Inflammatory macrophage treated with lipopolysaccharide for 1 hour (primary cell): ENCODE measurements at regions not wholly inside any gene's neighbourhood (a gene's known extent, or its start where the extent isn't known, plus 50 kb on each side); places are given as distances from the start of the nearest gene placed in this dataset.
"Not testable (repeated sequence)": the region's sequence is repeated elsewhere in the genome, so short reads cannot be mapped to it uniquely, and the experiment has no call there.

Experiments
- DNase-seq, 2 donors: peaks; one replicate each; pipeline ENCODE4 v3.0.0-alpha.2; 2020 to 2022

- no peak for DNase-seq
These were observed 747.2 kb upstream of the PCDH20 start for GRCh38 chr13:62162860-62163259.

DNA sequence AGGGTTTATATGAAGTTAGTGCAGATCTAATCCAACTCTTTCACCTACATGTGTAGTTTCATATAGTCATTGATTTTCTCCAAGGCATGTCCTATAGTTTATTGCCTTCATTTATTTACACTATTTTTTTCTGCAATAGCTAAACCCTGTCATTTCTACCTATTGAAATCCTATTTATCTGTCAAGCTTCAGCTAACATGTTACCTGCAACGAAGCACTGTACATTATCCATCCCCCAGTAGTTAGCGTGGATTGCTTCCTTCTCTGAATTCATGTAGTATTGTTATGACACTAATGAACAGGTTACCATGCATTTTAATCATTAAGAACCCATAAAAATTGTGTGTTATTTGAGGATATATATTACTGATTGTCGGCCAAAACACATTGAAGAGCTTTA lies 742.9 kb upstream of the PCDH20 start:
- no peak for DNase-seq

- not testable (repeated sequence) for DNase-seq
These were observed 736.1 kb upstream of the PCDH20 start for GRCh38 chr13:62151724-62152123.

DNA sequence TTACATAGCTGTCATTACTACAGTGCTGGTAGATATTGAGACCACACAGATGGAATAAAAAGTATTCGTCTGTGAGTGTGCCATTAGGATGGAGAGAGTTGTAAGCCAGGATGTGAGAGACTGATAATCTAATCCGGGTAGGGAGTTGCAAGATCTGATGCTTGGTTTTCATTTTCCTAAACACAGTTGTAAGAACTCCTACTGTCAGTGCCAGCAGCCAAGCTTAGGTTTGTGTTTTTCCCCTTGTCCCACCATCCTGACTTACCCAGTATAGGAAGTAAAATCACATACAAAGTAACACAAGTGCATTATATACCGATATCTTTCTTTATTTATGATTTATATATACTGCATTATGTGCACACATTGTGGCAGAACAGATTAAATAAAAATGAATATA lies 726.4 kb upstream of the PCDH20 start:
- DNase-seq = no peak

- DNase-seq = no peak
These were observed 723.9 kb upstream of the PCDH20 start for GRCh38 chr13:62139597-62139996.

DNA sequence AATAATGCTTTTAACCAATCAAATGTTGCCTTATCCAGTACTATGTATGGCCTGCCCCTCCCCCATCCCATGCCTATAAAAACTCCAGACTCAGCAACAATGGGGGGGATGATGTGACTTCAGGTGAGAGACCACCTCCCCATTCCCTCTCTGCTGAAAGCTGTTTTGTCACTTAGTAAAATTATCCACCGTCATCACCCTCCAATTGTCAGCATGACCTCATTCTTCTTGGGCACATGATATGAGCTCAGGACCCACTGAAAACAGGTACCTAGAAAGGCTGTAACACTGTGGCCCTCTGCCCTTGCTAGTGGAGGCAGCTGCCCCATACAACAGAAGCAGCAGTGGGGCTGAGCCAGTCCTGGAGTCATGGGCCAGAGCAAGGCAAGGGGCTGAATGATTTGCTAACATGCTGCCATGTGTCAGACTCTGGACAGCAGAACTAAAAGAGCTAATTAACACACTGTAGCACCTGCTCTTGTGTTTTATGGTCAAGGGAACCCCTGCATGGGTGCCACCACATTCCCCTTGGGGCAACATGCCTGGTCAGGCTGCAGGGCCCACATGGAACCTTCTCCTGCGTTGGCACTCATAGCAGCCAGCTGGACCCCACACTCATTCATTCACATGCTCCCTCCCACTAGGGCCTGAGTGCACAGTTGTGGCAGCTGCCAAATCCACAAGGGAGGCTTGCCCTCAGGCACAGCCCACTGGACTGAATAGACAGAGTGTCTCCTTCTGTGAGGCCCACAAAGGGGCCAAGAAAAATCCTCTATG lies 722.2 kb upstream of the PCDH20 start:
- DNase-seq = no peak

DNA sequence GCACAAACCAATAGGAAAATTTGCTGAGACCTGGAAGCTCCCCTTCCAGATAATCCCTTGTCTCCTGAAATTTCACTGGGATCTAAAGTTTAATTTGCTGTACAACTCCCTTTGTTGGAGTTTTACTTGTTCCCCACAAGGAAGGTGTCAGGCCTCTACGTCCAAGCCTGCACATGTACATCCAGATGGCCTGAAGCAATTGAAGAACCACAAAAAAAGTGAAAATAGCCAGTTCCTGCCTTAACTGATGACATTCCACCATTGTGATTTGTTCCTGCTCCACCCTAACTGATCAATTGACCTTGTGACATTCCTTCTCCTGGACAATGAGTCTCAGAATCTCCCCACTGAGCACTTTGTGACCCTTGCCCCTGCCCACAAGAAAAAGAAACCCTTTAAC lies 716.0 kb upstream of the PCDH20 start:
- DNase-seq = no peak

GRCh38 chr13:62130062-62130970 lies 714.7 kb upstream of the PCDH20 start:
- DNase-seq = no peak

GRCh38 chr13:62129000-62129551 lies 713.4 kb upstream of the PCDH20 start:
- no peak for DNase-seq

- DNase-seq = no peak
These were observed 710.8 kb upstream of the PCDH20 start for GRCh38 chr13:62126400-62126799.

DNA sequence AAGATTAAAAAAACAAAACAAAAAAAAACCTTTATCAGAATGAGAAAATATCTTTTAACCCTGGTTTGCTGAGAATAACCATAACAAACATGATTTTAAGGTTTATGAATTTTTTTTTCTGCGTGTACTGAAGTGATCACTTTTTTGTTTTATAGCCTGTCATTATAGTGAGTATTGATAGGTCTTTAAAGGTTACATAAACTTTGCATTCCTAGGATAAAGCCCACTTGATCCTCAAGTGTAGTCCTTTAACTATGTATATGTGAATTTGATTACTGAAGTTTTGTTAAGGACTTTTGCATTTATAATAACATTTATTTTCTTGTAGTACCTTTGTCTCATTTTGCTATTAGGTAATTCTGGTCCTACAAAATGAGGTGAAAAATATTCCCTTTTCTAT lies 709.8 kb upstream of the PCDH20 start:
- DNase-seq = no peak

DNA sequence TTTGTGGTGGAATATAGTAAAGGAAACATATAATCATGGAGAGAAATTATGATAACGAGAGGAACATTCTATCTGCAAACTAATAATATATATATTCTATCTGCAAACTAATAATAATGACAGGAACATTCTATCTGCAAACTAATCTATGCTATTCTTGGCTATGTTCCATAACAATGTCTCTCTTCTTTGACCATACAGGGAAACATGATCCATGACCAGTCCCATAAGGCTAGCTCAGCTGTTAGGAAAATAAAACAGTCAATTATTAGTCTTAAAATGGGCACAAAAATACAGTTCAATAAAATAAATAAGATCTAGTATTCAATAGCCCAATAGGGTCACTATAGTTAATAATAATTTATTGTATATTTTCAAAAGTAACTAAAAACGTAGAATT lies 707.8 kb upstream of the PCDH20 start:
- DNase-seq = no peak

- no peak for DNase-seq
These were observed 706.8 kb upstream of the PCDH20 start for GRCh38 chr13:62122434-62122833.

DNA sequence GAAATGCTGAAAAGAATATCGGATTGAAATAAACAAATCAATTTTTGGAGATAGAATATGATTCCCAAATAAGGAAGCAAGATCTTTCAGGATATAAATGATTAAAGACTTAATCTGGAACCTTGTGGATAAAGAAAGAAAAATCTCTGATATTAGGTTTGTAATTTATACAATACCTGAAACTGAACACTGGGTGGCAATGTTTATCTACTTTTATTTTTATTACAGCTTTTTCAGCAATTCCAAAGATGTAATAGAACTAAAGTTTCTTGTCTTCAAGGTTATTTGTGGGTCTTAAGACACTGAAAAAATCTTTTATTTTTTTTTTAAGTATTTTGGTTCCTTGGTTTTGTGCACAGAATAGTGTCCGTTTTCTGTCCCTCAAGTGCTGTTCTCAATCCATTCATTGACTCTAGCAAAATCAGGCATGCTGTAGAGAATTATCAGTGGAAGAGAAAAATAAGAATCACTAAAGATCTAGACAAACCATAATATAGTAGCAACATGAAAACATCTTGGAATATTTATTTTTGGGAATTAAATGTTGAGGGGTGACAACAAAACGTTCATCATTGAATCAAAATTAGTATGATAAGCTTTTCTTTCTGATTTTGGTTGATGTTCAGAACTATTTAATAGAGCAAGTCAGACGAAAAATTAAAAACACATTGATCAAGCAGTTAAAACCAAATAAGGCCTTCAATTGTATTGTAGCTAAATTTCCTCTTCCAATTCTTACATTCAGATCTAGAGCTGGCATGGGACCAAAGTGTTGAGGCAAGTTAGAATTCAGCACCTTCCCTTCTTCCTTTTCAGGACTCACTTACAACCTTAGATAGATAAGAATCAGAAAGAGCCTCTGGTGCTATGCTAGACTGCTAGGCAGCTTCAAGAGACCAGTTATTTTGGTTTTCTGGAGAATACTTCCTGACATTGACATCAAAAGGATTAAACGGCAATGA lies 704.4 kb upstream of the PCDH20 start:
- DNase-seq = peak in 1 of 2 donors; percentile 10

DNA sequence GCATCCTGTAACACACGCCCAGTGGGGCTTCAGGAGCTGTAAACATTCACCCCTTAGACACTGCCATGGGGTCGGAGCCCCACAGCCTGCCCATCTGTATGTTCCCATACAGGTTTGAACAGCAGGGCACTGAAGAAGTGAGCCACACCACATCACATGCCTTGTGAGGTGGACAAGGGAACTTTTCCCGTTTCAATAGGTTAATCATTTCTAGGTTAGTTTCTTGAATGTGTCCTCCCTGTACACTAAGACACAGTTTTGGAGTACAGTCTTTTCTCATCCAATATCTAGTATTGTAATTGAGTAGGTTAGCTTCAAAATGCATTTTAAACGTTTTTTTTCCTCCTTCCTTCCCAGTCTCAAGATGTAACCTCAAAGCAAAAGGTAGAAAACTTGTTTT lies 700.2 kb upstream of the PCDH20 start:
- no peak for DNase-seq

- no peak for DNase-seq
These were observed 697.5 kb upstream of the PCDH20 start for GRCh38 chr13:62113179-62113578.

DNA sequence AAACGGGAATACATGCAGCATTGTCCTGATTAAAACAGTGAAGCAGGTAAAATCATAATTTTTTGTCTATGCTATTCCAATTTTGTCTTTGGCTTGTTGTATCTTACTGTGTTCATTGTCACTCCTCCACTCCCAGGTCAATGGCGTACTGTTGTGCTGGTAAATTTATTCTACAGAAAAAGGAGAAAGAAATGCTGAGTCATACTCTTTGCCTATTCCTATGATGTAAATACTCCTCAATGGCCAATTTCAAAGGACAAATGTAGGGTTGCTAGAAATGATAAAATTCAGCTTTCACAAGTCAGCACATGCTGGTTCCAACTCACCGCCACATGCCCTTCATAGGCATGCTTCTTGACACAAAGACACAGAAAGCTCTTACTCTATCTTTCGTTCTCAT lies 694.4 kb upstream of the PCDH20 start:
- no peak for DNase-seq

DNA sequence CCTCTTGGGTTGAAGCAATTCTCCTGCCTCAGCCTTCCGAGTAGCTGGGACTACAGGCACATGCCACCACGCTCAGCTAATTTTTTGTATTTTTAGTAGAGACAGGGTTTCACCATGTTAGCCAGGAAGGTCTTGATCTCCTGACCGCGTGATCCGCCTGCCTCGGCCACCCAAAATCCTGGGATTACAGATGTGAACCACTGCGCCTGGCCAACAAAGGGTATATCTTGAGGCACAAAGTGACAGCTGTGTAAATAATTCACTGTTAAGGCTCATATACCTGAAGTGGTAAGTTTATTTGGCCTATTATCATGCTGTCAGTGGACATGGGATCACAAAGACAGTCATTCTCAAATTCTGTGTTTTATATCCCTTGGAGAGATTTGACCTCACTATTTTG lies 688.5 kb upstream of the PCDH20 start:
- not testable (repeated sequence) for DNase-seq

DNA sequence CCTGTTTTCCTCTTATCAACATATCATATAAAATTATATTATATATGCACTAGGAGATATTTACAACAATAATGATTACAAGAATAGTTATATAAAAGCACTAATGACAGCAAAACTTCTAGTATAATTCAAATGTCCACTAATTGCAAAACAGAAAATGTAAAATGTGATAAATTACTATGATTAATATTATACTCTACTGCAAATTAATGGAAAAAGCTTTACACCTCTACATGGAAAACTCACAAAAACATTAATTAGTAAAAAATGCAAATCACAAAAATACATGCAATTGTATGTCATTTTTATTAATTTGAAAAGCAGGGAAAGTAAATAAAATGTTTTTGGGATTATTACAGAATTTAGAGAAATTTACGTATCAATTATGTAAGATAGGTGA lies 681.0 kb upstream of the PCDH20 start:
- DNase-seq = no peak

GRCh38 chr13:62094932-62095331 lies 679.3 kb upstream of the PCDH20 start:
- no peak for DNase-seq

- no peak for DNase-seq
These were observed 678.5 kb upstream of the PCDH20 start for GRCh38 chr13:62093984-62094780.

- no peak for DNase-seq
These were observed 677.3 kb upstream of the PCDH20 start for GRCh38 chr13:62092949-62093348.
